SK-N-SH treated with all-trans-retinoic acid at 6 μM for 48 hours (cell line): ENCODE measurements at regions not wholly inside any gene's neighbourhood (a gene's known extent, or its start where the extent isn't known, plus 50 kb on each side); places are given as distances from the start of the nearest gene placed in this dataset.

Source experiments
- ATAC-seq: fragments of 200-7000 bp; cut with Tn5 transposase; 3 replicates; pipeline ENCODE4 v1.9.1; 2020; ENCODE audit warnings: mild to moderate bottlenecking, moderate library complexity
- ARNTL ChIP-seq: fragments of 450-650 bp; formaldehyde crosslinking; IDR thresholded peaks from 2 replicates; pipeline ENCODE4 v1.5.0; 2020; ENCODE audit warnings: low read depth, mild to moderate bottlenecking, moderate library complexity, borderline replicate concordance
- BACH2 ChIP-seq: fragments of 250-450 bp; sonication (Bioruptor Pico); IDR thresholded peaks from 2 replicates; pipeline ENCODE4 v1.9.0; 2021; ENCODE audit warnings: mild to moderate bottlenecking, borderline replicate concordance
- CREB5 ChIP-seq: fragments of 250-450 bp; sonication (Bioruptor Pico); IDR thresholded peaks from 2 replicates; pipeline ENCODE4 v1.5.1; 2020; ENCODE audit warnings: low read depth, mild to moderate bottlenecking, moderate library complexity
- CSDC2 ChIP-seq: fragments of 250-450 bp; sonication (Bioruptor Pico); IDR thresholded peaks from 2 replicates; pipeline ENCODE4 v1.5.0; 2020; ENCODE audit warnings: mild to moderate bottlenecking, moderate library complexity
- CSRNP3 ChIP-seq: fragments of 250-450 bp; sonication (Bioruptor Pico); IDR thresholded peaks from 2 replicates; pipeline ENCODE4 v1.5.1; 2021; ENCODE audit warnings: mild to moderate bottlenecking, moderate library complexity
- ESRRG ChIP-seq: fragments of 250-450 bp; sonication (Bioruptor Pico); IDR thresholded peaks from 2 replicates; pipeline ENCODE4 v1.6.1; 2021; ENCODE audit warnings: mild to moderate bottlenecking
- GLIS3 ChIP-seq: fragments of 250-450 bp; sonication (Bioruptor Pico); IDR thresholded peaks from 2 replicates; pipeline ENCODE4 v1.5.0; 2020; ENCODE audit warnings: mild to moderate bottlenecking, moderate library complexity
- ISL1 ChIP-seq: fragments of 250-450 bp; sonication (Bioruptor Pico); IDR thresholded peaks from 2 replicates; pipeline ENCODE4 v2.1.2; 2022; ENCODE audit warnings: mild to moderate bottlenecking, moderate library complexity
- OSR1 ChIP-seq: fragments of 250-450 bp; sonication (Bioruptor Pico); IDR thresholded peaks from 2 replicates; pipeline ENCODE4 v1.8.0; 2022; ENCODE audit warnings: moderate library complexity, mild to moderate bottlenecking, inconsistent platforms
- PATZ1 ChIP-seq: fragments of 250-450 bp; sonication (Bioruptor Pico); IDR thresholded peaks from 2 replicates; pipeline ENCODE4 v1.8.0; 2020; ENCODE audit warnings: mild to moderate bottlenecking, moderate library complexity, borderline replicate concordance
- POU6F1 ChIP-seq: fragments of 250-450 bp; sonication (Bioruptor Pico); IDR thresholded peaks from 2 replicates; pipeline ENCODE4 v1.8.0; 2021; ENCODE audit warnings: low read depth, mild to moderate bottlenecking, moderate library complexity, borderline replicate concordance
- PPARA ChIP-seq: fragments of 250-450 bp; sonication (Bioruptor Pico); IDR thresholded peaks from 2 replicates; pipeline ENCODE4 v1.5.0; 2020; ENCODE audit warnings: mild to moderate bottlenecking, borderline replicate concordance
- RARB ChIP-seq: fragments of 250-450 bp; sonication (Bioruptor Pico); IDR thresholded peaks from 2 replicates; pipeline ENCODE4 v1.8.0; 2021; ENCODE audit warnings: mild to moderate bottlenecking, moderate library complexity
- SNAI2 ChIP-seq: fragments of 250-450 bp; sonication (Bioruptor Pico); IDR thresholded peaks from 2 replicates; pipeline ENCODE4 v1.5.0; 2020; ENCODE audit warnings: mild to moderate bottlenecking, moderate library complexity
- TCF4 ChIP-seq: fragments of 250-450 bp; sonication (Bioruptor Pico); IDR thresholded peaks from 2 replicates; pipeline ENCODE4 v1.8.0; 2021; ENCODE audit warnings: mild to moderate bottlenecking, moderate library complexity, borderline replicate concordance
- TOX ChIP-seq: fragments of 250-450 bp; sonication (Bioruptor Pico); IDR thresholded peaks from 2 replicates; pipeline ENCODE4 v1.8.0; 2021; ENCODE audit warnings: mild to moderate bottlenecking, moderate library complexity, borderline replicate concordance
- TSHZ2 ChIP-seq: fragments of 250-450 bp; sonication (Bioruptor Pico); IDR thresholded peaks from 2 replicates; pipeline ENCODE4 v1.5.0; 2020; ENCODE audit warnings: mild to moderate bottlenecking, moderate library complexity
- ZC3H10 ChIP-seq: fragments of 250-450 bp; sonication (Bioruptor Pico); IDR thresholded peaks from 2 replicates; pipeline ENCODE4 v1.5.1; 2021; ENCODE audit warnings: mild to moderate bottlenecking, moderate library complexity
- ZFP3 ChIP-seq: fragments of 250-450 bp; sonication (Bioruptor Pico); IDR thresholded peaks from 2 replicates; pipeline ENCODE4 v1.5.0; 2020; ENCODE audit warnings: mild to moderate bottlenecking, moderate library complexity
- ZFP30 ChIP-seq: fragments of 450-650 bp; formaldehyde crosslinking; IDR thresholded peaks from 2 replicates; pipeline ENCODE4 v1.5.0; 2022; ENCODE audit warnings: mild to moderate bottlenecking, moderate library complexity
- ZNF565 ChIP-seq: fragments of 450-650 bp; formaldehyde crosslinking; conservative IDR thresholded peaks from 2 replicates; pipeline ENCODE4 v1.5.0; 2020; ENCODE audit warnings: low read depth, mild to moderate bottlenecking, moderate library complexity
- ZNF70 ChIP-seq: fragments of 450-650 bp; formaldehyde crosslinking; IDR thresholded peaks from 2 replicates; pipeline ENCODE4 v1.5.0; 2020; ENCODE audit warnings: mild to moderate bottlenecking, moderate library complexity
- ZNF8 ChIP-seq: fragments of 450-650 bp; formaldehyde crosslinking; IDR thresholded peaks from 2 replicates; pipeline ENCODE4 v1.5.0; 2020; ENCODE audit warnings: mild to moderate bottlenecking, moderate library complexity

GRCh38 chr11:45036733-45037132 lies 86.0 kb upstream of the TP53I11 start (continued):
- TF ChIP-seq PATZ1 (CRISPR knock-in tag): no peak
- TF ChIP-seq ISL1 (CRISPR knock-in tag): no peak
- TF ChIP-seq BACH2: no peak
- TF ChIP-seq CSDC2 (CRISPR knock-in tag): no peak
- no peak for TF ChIP-seq PPARA (CRISPR knock-in tag)
- no peak for TF ChIP-seq TOX (CRISPR knock-in tag)
- no peak for TF ChIP-seq ZFP3
- no peak for TF ChIP-seq ZNF8 (CRISPR knock-in tag)
- TF ChIP-seq GLIS3: no peak
- no peak for TF ChIP-seq ZC3H10 (CRISPR knock-in tag)

GRCh38 chr11:45037434-45038005 lies 86.8 kb upstream of the TP53I11 start:
- TF ChIP-seq CREB5 (CRISPR knock-in tag) (no peak), TOX (CRISPR knock-in tag) (no peak), ZC3H10 (CRISPR knock-in tag) (no peak), ZFP3 (no peak), PATZ1 (CRISPR knock-in tag) (no peak), ZFP30 (no peak), SNAI2 (CRISPR knock-in tag) (no peak), CSDC2 (CRISPR knock-in tag) (no peak), TCF4 (CRISPR knock-in tag) (no peak), OSR1 (CRISPR knock-in tag) (no peak), ZNF70 (no peak), GLIS3 (no peak), BACH2 (no peak), POU6F1 (CRISPR knock-in tag) (no peak), ZNF565 (CRISPR knock-in tag) (no peak), TSHZ2 (CRISPR knock-in tag) (no peak), RARB (CRISPR knock-in tag) (no peak), ARNTL (CRISPR knock-in tag) (no peak)
- ATAC-seq: no peak

GRCh38 chr11:45038923-45039322 lies 88.2 kb upstream of the TP53I11 start:
- no peak for ATAC-seq
- TF ChIP-seq PATZ1 (CRISPR knock-in tag): no peak
- TF ChIP-seq CSRNP3 (CRISPR knock-in tag): no peak
- TF ChIP-seq PPARA (CRISPR knock-in tag): no peak
- TF ChIP-seq ZC3H10 (CRISPR knock-in tag): no peak
- TF ChIP-seq ZFP30: no peak
- TF ChIP-seq CREB5 (CRISPR knock-in tag): no peak
- TF ChIP-seq GLIS3: no peak
- TF ChIP-seq ZFP3: no peak
- no peak for TF ChIP-seq SNAI2 (CRISPR knock-in tag)
- no peak for TF ChIP-seq ZNF8 (CRISPR knock-in tag)
- TF ChIP-seq ARNTL (CRISPR knock-in tag): no peak
- TF ChIP-seq RARB (CRISPR knock-in tag): no peak
- no peak for TF ChIP-seq BACH2
- no peak for TF ChIP-seq ESRRG (CRISPR knock-in tag)
